Midbrain (tissue), 1 donor: ENCODE measurements at regions not wholly inside any gene's neighbourhood (a gene's known extent, or its start where the extent isn't known, plus 50 kb on each side); places are given as distances from the start of the nearest gene placed in this dataset.

Experiments used
- DNase-seq: peaks from one replicate; lab custom pipeline; 2025; lab: John Stamatoyannopoulos, UW

DNA sequence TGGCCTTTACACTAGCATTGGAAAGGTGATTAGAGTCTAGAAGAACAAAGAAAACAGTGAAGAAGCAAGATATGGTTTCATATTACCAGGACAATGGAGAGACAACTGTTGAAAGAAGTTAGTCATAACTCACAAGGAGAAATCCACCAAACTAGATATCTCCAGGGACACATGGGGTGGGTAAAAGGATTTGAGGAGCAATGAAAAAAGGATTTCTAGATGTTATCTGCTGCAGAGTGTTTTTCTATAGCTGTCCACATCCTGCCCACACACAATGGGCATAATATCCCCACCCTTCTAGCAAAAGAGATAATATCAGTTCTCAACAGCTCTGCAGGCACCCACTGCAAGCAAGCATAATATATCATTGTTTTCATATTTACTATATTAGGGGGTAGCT is 303.1 kb downstream of the HAO1 start:
- no peak for DNase-seq

DNA sequence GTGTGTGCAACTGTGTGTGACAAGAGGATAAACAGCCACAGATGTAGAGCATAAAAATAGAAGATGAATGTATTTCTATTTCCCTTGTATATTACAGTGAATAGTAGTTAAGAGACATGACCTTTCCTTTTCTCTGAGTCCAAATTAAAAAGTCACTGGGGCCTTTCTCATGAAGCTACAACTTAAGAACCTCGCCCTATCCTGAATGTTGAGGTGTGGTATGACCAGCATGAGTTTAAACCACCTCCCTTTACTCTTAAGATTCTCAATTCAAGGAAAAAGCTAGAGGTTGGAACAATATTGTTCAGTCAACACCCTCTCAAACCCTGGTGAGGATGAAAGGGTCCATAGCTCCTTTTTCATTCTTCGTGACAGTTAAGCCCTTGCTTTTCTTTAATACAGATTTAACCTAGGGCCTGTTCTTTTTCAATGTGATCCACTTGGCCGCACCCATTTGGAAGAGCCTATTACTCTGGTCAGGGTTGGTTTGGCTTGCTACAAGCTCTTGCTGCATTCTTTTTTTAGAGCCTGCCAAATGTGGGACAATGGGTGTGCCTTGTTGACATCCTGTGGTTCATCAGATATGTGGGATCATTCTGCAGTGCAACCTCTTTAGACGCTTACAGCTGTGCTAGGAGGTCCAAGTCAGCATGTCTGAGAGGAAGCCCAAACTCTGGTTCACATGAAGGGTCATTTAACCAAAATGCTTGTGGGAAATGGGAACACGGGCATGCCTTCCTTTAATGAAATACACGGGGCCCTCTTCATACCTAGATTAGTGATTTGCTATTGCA is 290.0 kb downstream of the HAO1 start:
- DNase-seq = no peak

- DNase-seq = no peak
Measured at GRCh38 chr20:7654231-7654630, 286.0 kb downstream of the HAO1 start.

- DNase-seq = no peak
Measured at GRCh38 chr20:7656687-7657467, 283.4 kb downstream of the HAO1 start.

DNA sequence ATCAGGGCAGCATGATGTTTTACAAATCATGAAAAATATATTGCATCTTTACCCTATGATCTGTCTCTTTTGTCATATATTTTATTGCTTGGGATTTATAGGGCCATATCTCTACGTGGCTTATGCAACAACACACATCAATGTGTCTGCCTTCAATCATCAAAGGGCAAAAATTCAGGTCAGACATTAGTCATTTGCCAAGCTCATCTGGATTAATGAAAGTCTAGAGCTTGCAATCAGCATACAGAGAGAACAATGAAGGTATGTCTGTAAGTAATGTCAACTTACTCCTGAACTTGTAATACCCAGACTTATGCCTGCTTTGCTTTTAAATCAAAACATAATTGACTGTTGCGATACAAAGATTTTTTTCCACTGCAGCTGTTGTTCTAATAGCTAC is 282.7 kb downstream of the HAO1 start:
- no peak for DNase-seq

GRCh38 chr20:7660165-7660564 is 280.1 kb downstream of the HAO1 start:
- DNase-seq = no peak

DNA sequence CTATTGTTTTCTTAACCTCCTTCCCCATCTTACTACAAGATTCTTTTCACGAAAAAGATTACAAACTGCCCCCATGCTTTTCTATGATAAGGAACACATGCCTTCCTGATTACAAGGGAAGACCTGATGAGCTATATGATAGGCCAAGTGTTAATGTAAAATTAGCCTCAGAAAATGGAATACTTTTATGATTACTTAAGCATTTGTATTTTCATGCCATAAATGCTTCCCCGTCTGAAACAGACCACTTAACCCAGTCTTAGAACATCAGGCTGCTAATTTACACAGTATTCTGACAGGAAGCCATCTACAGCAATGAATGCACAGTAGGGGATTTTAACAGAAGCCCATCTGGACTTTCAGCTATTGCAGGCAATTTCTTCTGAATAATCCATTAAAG is 274.9 kb downstream of the HAO1 start:
- no peak for DNase-seq

GRCh38 chr20:7667194-7667593 is 273.1 kb downstream of the HAO1 start:
- DNase-seq = no peak

GRCh38 chr20:7672571-7672970 is 267.7 kb downstream of the HAO1 start:
- no peak for DNase-seq

DNA sequence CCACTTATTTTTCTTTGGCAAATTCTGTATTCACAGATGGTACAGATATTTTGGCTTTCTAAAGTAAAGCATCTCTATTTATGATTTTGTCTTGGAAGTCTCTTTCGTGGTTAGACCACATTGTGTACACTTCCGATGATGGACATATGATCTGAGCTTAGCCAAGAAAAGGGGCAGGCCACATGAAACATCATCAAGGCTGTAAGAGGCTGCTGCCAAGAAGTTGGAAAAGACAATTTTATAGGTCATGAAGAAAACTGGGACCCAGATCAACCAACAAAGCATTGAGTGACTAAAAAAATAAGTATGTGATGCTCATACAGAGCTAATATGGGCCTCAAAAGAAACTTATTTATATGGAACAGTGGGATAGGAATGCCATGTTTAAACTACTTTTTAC is 266.4 kb downstream of the HAO1 start:
- DNase-seq = no peak

DNA sequence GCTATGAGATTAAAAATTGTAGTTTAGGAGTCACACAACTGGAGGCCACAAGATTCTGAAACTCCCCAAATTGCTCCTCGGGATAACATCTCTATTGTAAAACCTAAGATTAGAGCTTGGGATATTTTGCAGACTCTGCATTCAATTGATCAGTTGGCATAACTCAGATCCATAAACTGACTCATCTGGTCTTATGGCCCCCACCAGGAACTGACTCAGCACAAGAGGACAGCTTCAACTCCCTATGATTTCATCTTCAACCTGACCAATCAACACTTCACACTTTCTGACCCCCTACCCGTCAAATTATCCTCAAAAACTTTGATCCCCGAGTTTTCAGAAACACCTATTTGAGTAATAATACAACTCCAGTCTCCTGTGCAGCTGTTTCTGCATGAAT is 257.3 kb downstream of the HAO1 start:
- DNase-seq = no peak

- no peak for DNase-seq
Measured at GRCh38 chr20:7687065-7687464, 253.2 kb downstream of the HAO1 start.

DNA sequence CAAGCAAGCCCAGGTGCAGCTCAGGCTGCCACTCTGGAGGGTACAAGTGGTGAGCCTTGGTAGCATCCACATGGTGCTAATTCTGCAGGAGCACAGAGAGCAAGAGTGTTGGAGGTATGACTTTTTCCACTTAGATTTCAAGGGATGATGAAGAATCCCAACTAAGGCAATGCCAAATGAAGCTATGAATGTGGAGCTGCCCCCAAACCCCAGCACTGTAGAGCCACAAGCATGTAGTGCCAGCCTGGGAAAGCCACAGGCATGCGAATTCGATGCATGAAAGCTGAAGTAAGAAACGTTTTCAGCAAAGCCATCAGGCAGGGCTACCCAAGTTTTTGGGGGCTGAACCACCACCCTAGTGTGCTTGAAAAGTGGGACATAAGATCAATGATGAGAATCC is 251.1 kb downstream of the HAO1 start:
- DNase-seq = no peak

- no peak for DNase-seq
Measured at GRCh38 chr20:7691647-7692269, 248.5 kb downstream of the HAO1 start.

- DNase-seq = no peak
Measured at GRCh38 chr20:7692478-7692877, 247.8 kb downstream of the HAO1 start.

DNA sequence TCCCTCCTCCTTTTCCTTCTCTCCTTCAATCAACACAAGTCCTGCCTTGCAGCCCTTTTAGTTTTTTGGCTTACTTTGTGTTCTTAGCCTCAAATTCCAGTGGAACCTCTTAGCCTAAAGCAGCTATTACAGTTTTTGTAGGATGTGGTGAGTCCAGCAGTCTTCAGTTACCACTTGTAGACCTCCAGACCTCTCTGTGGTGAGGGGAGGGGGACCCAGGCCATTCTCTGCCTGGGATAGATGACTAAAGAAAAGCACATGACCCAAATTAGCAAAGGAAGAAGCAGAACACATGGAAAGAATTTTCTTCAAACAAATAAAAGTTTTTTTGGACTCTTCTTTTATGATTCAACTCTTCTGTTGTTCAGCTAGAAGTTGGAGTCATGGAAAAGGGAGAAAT is 246.5 kb downstream of the HAO1 start:
- DNase-seq = no peak

DNA sequence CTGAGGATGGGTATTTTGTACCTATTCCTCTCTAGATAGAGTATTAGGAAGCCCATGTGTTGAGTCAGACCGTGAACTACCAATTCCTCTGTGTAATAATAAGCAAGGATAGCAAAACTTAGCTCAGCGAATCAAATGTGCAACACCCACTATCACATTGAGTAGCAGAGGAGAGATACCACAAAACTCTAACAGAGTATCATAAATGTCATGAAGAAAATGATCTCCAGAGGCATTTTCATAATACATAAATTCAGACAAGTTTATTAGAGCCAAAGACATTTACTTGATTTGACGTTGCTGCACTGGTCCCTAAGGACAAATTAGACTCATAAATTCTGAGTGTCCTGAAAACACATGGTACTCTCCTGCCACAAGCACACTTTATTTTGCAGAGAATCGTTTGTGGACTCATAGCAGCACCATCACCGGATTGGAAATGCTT is 245.2 kb downstream of the HAO1 start:
- no peak for DNase-seq

- no peak for DNase-seq
Measured at GRCh38 chr20:7695635-7696034, 244.6 kb downstream of the HAO1 start.

GRCh38 chr20:7696311-7696710 is 243.9 kb downstream of the HAO1 start:
- no peak for DNase-seq

DNA sequence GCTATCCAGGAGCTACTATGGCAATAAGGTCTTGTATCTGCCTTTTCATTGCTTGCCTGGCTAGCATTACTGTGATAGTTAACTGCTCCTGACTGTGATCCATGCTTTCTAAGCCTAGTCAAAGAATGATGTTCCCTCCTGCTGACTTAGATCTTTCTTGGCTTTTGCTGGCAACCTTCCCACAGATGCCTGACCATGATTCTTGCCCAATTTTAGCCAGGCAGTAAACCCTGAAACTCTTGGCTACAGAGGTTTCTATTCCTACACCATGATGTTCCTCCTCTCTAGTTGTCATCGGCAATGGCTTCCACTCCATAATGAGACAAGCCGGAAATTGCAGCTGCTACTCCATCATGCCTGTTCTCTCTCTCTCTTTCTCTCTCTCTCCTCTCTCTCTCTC is 238.1 kb downstream of the HAO1 start:
- no peak for DNase-seq

GRCh38 chr20:7703551-7703961 is 236.7 kb downstream of the HAO1 start:
- no peak for DNase-seq

GRCh38 chr20:7703996-7704395 is 236.3 kb downstream of the HAO1 start:
- peak; percentile 15 for DNase-seq

DNA sequence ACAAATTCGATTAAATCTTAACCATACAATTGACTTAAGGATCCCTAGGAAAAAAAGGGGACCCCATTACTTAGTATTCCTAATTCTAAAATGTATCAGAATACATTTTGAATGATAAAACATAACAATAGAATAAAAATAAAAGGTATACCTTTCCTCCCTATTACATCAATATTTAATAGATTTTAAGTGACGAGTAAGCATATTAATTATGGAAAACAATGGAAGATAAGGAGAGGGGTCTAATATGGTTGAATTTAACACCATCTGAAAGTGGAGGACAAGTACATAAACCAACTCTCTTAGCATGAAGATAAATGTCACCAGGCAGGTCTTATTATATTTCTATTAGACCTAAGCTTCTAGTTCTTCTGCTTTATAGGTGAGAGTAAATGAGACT is 232.1 kb downstream of the HAO1 start:
- DNase-seq = no peak
